NCI-H510A treated with DMSO at 0.1 percent for 48 hours (cell line): ENCODE measurements at regions not wholly inside any gene's neighbourhood (a gene's known extent, or its start where the extent isn't known, plus 50 kb on each side); places are given as distances from the start of the nearest gene placed in this dataset.
"Not testable (repeated sequence)": the region's sequence is repeated elsewhere in the genome, so short reads cannot be mapped to it uniquely, and the experiment has no call there.

Experiments used
- DNase-seq: peaks from one replicate; lab custom pipeline; 2025; lab: John Stamatoyannopoulos, UW

GRCh38 chr1:238999944-239000343 lies 386.4 kb upstream of the CHRM3 start:
- DNase-seq: no peak

- no peak for DNase-seq
Measured at GRCh38 chr1:238998577-238998976, 387.8 kb upstream of the CHRM3 start.

GRCh38 chr1:238991765-238992495 lies 394.4 kb upstream of the CHRM3 start:
- DNase-seq: no peak

- DNase-seq: no peak
Measured at GRCh38 chr1:238985312-238985711, 401.1 kb upstream of the CHRM3 start.

GRCh38 chr1:238982736-238983135 lies 403.6 kb upstream of the CHRM3 start:
- no peak for DNase-seq

- no peak for DNase-seq
Measured at GRCh38 chr1:238981317-238981933, 404.9 kb upstream of the CHRM3 start.

- no peak for DNase-seq
Measured at GRCh38 chr1:238980053-238980452, 406.3 kb upstream of the CHRM3 start.

GRCh38 chr1:238964631-238965030 lies 421.7 kb upstream of the CHRM3 start:
- DNase-seq: no peak

- DNase-seq: no peak
Measured at GRCh38 chr1:238962941-238963340, 423.4 kb upstream of the CHRM3 start.

GRCh38 chr1:238961790-238962189 lies 424.6 kb upstream of the CHRM3 start:
- no peak for DNase-seq

- DNase-seq: no peak
Measured at GRCh38 chr1:238960071-238960470, 426.3 kb upstream of the CHRM3 start.

GRCh38 chr1:238955934-238956333 lies 430.4 kb upstream of the CHRM3 start:
- DNase-seq: no peak

- DNase-seq: no peak
Measured at GRCh38 chr1:238954865-238955264, 431.5 kb upstream of the CHRM3 start.

- no peak for DNase-seq
Measured at GRCh38 chr1:238953448-238954010, 432.8 kb upstream of the CHRM3 start.

- no peak for DNase-seq
Measured at GRCh38 chr1:238951809-238952208, 434.6 kb upstream of the CHRM3 start.

GRCh38 chr1:238950784-238951183 lies 435.6 kb upstream of the CHRM3 start:
- no peak for DNase-seq

- DNase-seq: no peak
Measured at GRCh38 chr1:238950017-238950416, 436.4 kb upstream of the CHRM3 start.

- DNase-seq: no peak
Measured at GRCh38 chr1:238944028-238944427, 442.3 kb upstream of the CHRM3 start.

GRCh38 chr1:238927899-238928298 lies 458.5 kb upstream of the CHRM3 start:
- no peak for DNase-seq

GRCh38 chr1:238916828-238917227 lies 469.5 kb upstream of the CHRM3 start:
- DNase-seq: no peak

- no peak for DNase-seq
Measured at GRCh38 chr1:238914346-238914745, 472.0 kb upstream of the CHRM3 start.

- DNase-seq: no peak
Measured at GRCh38 chr1:238913210-238913609, 473.2 kb upstream of the CHRM3 start.

GRCh38 chr1:238912148-238912547 lies 474.2 kb upstream of the CHRM3 start:
- DNase-seq: no peak

GRCh38 chr1:238902752-238903151 lies 483.6 kb upstream of the CHRM3 start:
- DNase-seq: not testable (repeated sequence)
